ENCODE measurements at regions not wholly inside any gene's neighbourhood (a gene's known extent, or its start where the extent isn't known, plus 50 kb on each side); places are given as distances from the start of the nearest gene placed in this dataset.
"Not testable (repeated sequence)": the region's sequence is repeated elsewhere in the genome, so short reads cannot be mapped to it uniquely, and the experiment has no call there.

- TF ChIP-seq CTCF (optimal IDR thresholded peaks at IDR 0.05 in 1 of 3, IDR thresholded peaks at IDR 0.05 in 1 of 3, conservative IDR thresholded peaks at IDR 0.05 in 1 of 3; ENCODE audit: extremely low read depth in 1 of 3, insufficient read depth in 2 of 3, low read length in 3 of 3); EZH2 (IDR thresholded peaks at IDR 0.05; ENCODE audit: low read length): not testable (repeated sequence)
Observed at GRCh38 chr22:11029534-11029933, 4498.5 kb upstream of the OR11H1 start.

Data from keratinocyte (primary cell).